Lung (tissue), 11 donors: ENCODE measurements at regions not wholly inside any gene's neighbourhood (a gene's known extent, or its start where the extent isn't known, plus 50 kb on each side); places are given as distances from the start of the nearest gene placed in this dataset.

ENCODE experiments used
- ATAC-seq: fragments of 200-7000 bp; cut with Tn5 transposase; one replicate; pipeline ENCODE4 v1.9.1; 2020; ENCODE audit warnings: moderate number of reproducible peaks; ENCODE audit not compliant: insufficient read depth, low FRiP score
- DNase-seq, 3 donors: peaks; one replicate each; pipeline ENCODE4 v3.0.0-alpha.2; 2013 to 2017
- H3K27ac ChIP-seq, 2 donors: one replicate each; pipeline ENCODE4 v1.5.1; 2013; ENCODE audit warnings: mild to moderate bottlenecking in 2 of 2, moderate library complexity in 2 of 2, control low read depth in 1 of 2, inconsistent platforms in 1 of 2, low read depth in 1 of 2, low read length in 1 of 2
- H3K27me3 ChIP-seq, 3 donors: one replicate each; pipeline ENCODE4 v1.5.1; 2013; ENCODE audit warnings: low read length in 2 of 3; ENCODE audit not compliant: control insufficient read depth in 3 of 3, insufficient read depth in 3 of 3
- H3K36me3 ChIP-seq, 4 donors: one replicate each; pipeline ENCODE4 v1.5.1; 2013; ENCODE audit warnings: low read length in 4 of 4, mild to moderate bottlenecking in 1 of 4, moderate library complexity in 1 of 4; ENCODE audit not compliant: control insufficient read depth in 4 of 4, insufficient read depth in 4 of 4
- H3K4me1 ChIP-seq, 5 donors: one replicate each; pipeline ENCODE4 v1.5.1; 2013; ENCODE audit warnings: low read length in 5 of 5, mild to moderate bottlenecking in 2 of 5, moderate library complexity in 1 of 5; ENCODE audit not compliant: control insufficient read depth in 5 of 5, insufficient read depth in 5 of 5
- H3K4me3 ChIP-seq: one replicate; pipeline ENCODE4 v1.5.1; 2013; ENCODE audit warnings: mild to moderate bottlenecking, control low read depth, moderate library complexity
- H3K9ac ChIP-seq, 2 donors: one replicate each; pipeline ENCODE4 v1.5.1; 2013; ENCODE audit warnings: low read length in 2 of 2, control low read depth in 1 of 2; ENCODE audit not compliant: insufficient read depth in 1 of 2
- H3K9me3 ChIP-seq, 4 donors: one replicate each; pipeline ENCODE4 v1.5.1; 2013; ENCODE audit warnings: low read length in 3 of 4, mild to moderate bottlenecking in 1 of 4, moderate library complexity in 1 of 4; ENCODE audit not compliant: control insufficient read depth in 4 of 4, insufficient read depth in 3 of 4
- WGBS, 2 donors: extraction: QIAGEN DNeasy Blood & Tissue Kit; methylation state at CpG; one replicate each; pipeline ENCODE4 v1.1.7; 2013; 5-methylcytosine and 5-hydroxymethylcytosine counted together
- TF ChIP-seq, protein P1 (sequence below): IDR thresholded peaks from 2 replicates; pipeline ENCODE4 v1.5.1; 2012; ENCODE audit warnings: mild to moderate bottlenecking; ENCODE audit errors: control extremely low read depth, extremely low read depth
- donor health status: control.
- donor health status: control.
- donor health status: Bipolar disorder and iron deficiency.
- donor health status: healthy.
- donor health status: DM: yes; HTN: yes; CAD: no.

DNA sequence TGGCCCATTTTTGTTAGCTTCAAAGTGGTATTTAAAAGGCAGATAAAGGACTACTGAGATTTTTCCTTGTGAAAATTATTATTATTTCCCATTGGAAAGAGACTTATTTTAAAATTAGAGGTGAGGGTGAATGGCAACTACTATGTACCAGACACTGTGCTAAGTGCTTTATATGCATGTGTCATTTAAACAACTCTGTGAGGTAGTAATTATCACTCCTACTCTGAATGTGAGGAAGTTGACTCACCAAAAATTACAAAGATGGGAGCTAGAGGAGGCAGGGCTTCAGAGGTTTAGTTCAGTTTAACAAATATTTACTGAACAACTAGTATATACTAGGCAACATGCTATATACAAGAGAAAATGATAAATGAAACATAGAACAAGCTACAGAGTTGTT lies 78.2 kb downstream of the MSL3 start:
- Histone ChIP-seq H3K27ac (no peak overlapping the region), H3K4me1 (no peaks in the 10 kb centered on the region), H3K4me3 (no peak overlapping the region), H3K9me3 (no peaks in the 10 kb centered on the region), H3K9ac (no peak overlapping the region), H3K27me3 (peaks cover 0 to 26% (median 22%) of the 10 kb centered on the region in 3 donors), H3K36me3 (no peaks in the 10 kb centered on the region)
- no peak for ATAC-seq
- DNase-seq, result no peak
- TF ChIP-seq, protein P1, sequence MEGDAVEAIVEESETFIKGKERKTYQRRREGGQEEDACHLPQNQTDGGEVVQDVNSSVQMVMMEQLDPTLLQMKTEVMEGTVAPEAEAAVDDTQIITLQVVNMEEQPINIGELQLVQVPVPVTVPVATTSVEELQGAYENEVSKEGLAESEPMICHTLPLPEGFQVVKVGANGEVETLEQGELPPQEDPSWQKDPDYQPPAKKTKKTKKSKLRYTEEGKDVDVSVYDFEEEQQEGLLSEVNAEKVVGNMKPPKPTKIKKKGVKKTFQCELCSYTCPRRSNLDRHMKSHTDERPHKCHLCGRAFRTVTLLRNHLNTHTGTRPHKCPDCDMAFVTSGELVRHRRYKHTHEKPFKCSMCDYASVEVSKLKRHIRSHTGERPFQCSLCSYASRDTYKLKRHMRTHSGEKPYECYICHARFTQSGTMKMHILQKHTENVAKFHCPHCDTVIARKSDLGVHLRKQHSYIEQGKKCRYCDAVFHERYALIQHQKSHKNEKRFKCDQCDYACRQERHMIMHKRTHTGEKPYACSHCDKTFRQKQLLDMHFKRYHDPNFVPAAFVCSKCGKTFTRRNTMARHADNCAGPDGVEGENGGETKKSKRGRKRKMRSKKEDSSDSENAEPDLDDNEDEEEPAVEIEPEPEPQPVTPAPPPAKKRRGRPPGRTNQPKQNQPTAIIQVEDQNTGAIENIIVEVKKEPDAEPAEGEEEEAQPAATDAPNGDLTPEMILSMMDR, result no peak

DNA sequence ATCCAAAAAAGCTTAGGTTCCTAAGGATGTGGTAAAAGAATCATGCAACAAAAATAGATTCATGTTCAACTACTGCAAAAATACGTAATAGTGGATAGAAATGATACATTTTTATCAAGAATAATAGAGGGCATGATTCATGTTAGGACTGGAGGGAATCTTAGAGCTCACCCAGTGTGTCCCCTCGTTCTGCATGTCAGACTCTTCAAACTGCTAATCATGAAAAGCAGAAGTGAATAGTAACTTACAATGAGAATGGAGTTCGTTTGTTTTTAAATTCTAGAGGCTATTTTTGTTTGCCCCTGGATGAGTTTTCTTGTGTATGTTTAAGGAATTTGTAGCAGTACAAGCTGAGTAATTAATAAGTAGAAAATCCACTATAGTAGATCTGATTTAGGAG lies 79.4 kb downstream of the MSL3 start:
- no peak for DNase-seq
- H3K4me1 ChIP-seq, result no peaks in the 10 kb centered on the region
- no peak overlapping the region for H3K27ac ChIP-seq
- WGBS, 2 donors, result 36 to 40% methylated on average over 3 of the region's 3 CpGs
- TF ChIP-seq, protein P1, result no peak
- no peak for ATAC-seq
- no peaks in the 10 kb centered on the region for H3K9me3 ChIP-seq
- H3K9ac ChIP-seq, result no peak overlapping the region
- H3K36me3 ChIP-seq, result no peaks in the 10 kb centered on the region
- H3K4me3 ChIP-seq, result no peak overlapping the region
- H3K27me3 ChIP-seq, result peaks cover 0 to 21% (median 20%) of the 10 kb centered on the region in 3 donors

DNA sequence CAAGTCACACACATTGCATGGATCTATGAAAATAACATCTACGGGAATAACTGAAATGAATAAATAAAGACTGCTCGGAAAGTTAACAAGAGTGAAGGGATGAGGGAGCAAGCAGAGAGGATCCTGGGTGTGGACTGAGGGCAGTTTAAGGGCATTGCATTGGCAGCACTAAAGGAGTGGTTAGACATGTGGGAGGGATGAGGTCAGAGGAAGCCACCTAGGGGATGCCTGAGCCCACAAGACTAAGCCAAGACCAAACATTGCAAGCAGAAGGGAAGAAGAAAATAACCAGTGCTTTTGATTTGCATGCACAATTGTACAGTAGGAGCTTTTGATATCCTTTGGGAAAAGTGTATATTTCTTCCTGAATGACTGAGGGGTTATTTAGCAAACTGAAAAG lies 106.1 kb downstream of the MSL3 start:
- ATAC-seq, result no peak
- no peak for DNase-seq
- Histone ChIP-seq H3K36me3 (no peaks in the 10 kb centered on the region), H3K27me3 (peaks cover 0 to 11% (median 5%) of the 10 kb centered on the region in 3 donors), H3K4me3 (no peak overlapping the region), H3K27ac (no peak overlapping the region), H3K4me1 (no peaks in the 10 kb centered on the region), H3K9me3 (peaks cover 0 to 2% (median 0%) of the 10 kb centered on the region in 4 donors), H3K9ac (no peak overlapping the region)
- TF ChIP-seq, protein P1, result no peak
- 91 to 93% methylated on average over 2 of the region's 2 CpGs for WGBS, 2 donors

DNA sequence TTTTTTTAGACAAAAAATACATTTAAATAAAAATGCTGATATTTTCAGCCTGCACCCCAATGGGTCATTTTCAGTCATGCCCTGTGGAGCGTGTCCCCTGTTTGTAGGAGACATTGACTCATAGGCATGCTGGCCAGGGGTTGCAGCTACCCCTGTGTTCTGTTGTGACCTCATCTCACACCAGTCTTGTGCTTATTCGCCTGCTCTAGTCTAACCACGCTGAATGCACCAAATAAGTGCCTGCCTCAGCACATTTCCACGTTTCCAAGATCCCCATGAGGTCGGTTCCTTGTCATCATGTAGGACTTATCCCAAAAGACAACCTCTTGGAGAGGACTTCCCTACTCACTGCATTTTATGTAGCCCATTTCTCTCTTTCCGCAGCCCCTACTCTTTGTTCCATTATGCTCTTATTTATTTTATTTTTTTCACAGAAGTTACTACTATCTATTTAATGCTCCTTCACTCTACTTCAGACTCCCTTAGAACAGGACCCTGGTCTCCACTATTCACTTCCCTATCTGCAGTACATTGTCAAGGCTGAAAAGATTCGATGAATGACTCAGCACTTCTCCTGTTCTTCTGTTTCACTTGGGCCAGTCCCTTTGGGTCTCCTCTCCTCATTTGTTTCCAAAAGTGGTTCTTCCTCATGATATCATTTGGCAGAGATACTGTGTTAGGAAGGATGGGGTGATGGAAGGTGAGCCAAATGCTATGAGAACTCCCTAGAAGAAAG lies 109.7 kb downstream of the MSL3 start:
- H3K9ac ChIP-seq, result no peak overlapping the region
- H3K4me1 ChIP-seq, result no peaks in the 10 kb centered on the region
- no peak for DNase-seq
- ATAC-seq, result no peak
- H3K4me3 ChIP-seq, result no peak overlapping the region
- H3K27ac ChIP-seq, result no peak overlapping the region
- TF ChIP-seq, protein P1, result no peak
- 68 to 81% methylated on average over 7 of the region's 7 CpGs for WGBS, 2 donors
- no peaks in the 10 kb centered on the region for H3K36me3 ChIP-seq
- H3K9me3 ChIP-seq, result peaks cover 0 to 2% (median 0%) of the 10 kb centered on the region in 4 donors
- peaks cover 0 to 16% (median 12%) of the 10 kb centered on the region in 3 donors for H3K27me3 ChIP-seq
